CD4-positive, alpha-beta T cell treated with Interleukin-2 at 100 ng/mL for 4 hours (primary cell): ENCODE measurements at regions not wholly inside any gene's neighbourhood (a gene's known extent, or its start where the extent isn't known, plus 50 kb on each side); places are given as distances from the start of the nearest gene placed in this dataset.

Source experiments
- DNase-seq: peaks from one replicate; pipeline ENCODE4 v3.0.0-alpha.2; 2020; ENCODE audit warnings: low spot score

DNA sequence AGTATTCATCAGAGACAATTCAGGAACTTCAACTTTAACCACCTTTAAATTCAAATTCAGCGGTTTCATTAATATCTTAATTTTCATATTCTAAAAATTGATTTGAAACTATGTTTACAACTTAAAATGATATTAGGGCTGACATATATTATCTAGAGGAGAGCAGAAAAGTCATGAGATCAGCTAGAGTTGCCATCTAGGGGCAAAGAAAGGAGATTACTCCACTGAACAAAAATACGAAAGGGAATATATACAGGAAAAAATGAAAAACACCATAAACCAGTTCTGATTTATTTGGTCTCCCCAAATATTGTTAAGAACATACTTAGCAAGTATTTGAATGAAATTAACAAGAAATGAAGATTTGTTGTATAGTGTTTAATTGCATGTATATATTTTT lies 946.3 kb downstream of the DTWD2 start:
- no peak for DNase-seq

DNA sequence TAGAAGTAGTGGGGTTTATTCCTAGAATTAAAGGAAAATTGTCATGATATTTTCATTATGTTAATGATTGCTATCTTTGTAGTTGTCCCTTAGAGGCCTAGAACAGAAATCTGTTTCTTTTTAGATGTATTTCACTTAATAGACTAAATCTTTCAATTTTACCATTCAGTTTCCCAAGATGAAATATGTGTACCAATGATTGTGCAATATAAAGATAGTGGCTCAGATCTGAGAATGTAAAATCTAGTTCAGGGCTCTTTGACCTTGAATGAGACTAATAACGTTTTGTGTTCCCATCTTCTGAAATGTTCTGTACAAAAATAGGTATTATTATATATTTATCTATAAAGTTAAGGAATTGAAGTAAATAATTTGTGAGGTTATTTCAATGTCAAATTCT lies 947.9 kb downstream of the DTWD2 start:
- DNase-seq = no peak

DNA sequence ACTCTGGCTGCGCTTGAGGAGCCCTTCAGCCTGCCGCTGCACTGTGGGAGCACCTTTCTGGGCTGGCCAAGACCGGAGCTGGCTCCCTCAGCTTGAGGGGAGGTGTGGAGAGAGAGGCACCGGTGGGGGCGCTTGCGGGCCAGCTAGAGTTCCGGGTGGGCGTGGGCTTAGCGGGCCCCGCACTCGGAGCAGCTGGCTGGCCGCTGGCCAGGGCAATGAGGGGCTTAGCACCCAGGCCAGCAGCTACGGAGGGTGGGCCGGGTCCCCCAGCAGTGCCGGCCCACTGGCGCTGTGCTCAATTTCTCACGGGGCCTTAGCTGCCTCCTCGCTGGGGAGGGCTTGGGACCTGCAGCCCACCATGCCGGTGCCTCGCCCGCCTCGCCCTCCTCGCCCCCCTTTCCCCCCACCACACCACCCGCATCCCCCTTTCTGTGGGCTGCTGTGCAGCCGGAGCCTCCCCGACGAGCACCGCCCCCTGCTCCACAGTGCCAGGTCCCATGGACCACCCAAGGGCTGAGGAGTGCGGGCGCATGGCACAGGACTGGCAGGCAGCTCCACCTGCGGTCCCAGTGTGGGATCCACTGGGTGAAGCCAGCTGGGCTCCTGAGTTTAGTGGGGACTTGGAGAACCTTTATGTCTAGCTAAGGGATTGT lies 954.5 kb downstream of the DTWD2 start:
- DNase-seq = no peak

DNA sequence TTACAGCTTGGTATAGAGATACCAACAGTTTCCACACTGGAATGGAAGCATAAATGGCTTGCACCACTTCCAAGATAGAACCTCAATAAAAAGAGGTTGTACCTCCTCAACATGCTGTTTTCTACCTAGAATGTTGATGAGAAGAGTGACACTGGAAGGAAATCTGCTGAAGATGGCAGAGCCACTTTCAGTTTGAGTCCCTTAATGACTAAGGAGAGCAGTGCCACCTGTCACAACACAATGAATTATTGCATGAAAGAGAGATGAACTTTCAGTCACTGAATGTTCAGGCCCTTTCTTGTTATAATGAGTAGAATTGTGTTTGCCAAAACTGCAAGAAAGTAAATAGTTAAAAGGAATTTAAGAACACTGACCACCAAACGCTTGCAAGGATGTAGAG lies 958.5 kb downstream of the DTWD2 start:
- no peak for DNase-seq

DNA sequence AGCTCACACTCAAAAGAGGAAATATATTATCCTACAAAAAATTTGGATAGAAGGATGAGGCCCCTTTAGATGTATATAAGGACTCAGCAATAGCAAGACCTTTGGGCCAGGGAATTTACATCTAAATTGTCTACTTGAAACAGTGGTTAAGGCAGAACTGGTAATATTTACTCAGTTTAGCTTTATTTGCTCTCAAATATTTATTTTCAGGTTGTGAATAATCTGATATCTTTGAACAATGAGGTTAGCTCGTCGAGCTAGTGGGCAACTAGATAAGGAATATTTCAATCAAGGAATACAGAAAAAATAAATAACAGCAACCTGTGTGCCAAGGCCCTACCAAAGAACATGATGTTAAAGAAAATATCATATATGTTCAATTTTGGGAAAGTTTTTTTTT lies 966.3 kb downstream of the DTWD2 start:
- no peak for DNase-seq

GRCh38 chr5:118017536-118017935 lies 970.8 kb downstream of the DTWD2 start:
- DNase-seq = no peak

DNA sequence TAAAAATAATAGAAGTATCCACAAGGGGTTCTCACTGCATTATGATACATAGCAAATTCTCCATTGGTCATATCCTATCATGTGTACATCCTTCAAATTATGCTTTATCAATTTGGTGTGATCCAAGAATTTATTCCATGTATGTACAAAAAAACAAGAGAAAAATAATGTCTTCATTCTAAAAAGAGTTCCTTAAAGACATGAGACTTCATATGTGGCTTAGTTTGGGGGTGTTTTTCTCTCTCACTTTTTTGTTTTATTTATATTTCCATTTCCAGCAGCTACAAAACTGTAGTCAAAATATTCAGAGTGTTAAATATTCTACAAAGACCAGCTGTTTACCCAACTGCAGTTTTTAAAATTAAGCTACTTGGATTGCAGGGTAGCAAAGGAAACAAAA lies 972.0 kb downstream of the DTWD2 start:
- DNase-seq = no peak

DNA sequence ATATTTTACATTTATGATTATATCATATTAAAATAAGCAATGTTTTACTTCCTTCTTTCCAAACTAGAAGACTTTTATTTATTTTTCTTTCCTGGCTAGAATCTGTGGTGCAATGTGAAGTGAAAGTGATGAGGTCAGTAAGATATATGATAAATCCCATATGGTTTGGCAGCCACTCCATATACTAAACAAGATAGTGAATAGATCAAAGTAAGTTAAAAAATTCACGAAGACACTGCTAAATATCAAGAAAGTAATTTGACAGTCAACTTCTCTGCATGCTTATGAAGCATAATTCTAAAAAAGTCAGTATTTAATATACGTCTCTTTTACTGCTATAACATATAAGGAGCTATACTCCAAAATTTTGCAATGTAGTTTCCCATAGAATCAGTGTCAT lies 972.8 kb downstream of the DTWD2 start:
- DNase-seq = no peak

GRCh38 chr5:118009741-118010297 lies 978.5 kb downstream of the DTWD2 start:
- DNase-seq = no peak

- DNase-seq = no peak
These were observed 979.6 kb downstream of the DTWD2 start for GRCh38 chr5:118008779-118009178.

- DNase-seq = no peak
These were observed 981.1 kb downstream of the DTWD2 start for GRCh38 chr5:118007262-118007661.

DNA sequence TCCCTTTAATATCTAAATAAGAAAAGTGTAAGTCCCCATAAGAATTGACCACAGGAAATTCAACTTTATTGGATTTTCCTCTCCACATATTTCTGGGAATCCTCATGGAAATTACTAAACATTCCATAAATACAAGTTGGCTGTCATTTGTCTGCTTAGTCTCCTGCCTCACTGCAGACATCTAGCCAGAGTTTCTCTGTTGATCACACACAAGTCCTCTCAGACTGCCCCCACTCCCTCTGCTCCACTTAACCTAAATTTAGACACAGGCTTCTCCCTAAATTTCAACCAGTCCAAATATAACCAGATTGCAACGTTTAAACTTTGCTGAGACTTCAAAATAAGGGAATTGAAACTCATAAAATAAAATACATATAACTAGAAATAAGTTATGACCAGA lies 982.1 kb downstream of the DTWD2 start:
- no peak for DNase-seq

DNA sequence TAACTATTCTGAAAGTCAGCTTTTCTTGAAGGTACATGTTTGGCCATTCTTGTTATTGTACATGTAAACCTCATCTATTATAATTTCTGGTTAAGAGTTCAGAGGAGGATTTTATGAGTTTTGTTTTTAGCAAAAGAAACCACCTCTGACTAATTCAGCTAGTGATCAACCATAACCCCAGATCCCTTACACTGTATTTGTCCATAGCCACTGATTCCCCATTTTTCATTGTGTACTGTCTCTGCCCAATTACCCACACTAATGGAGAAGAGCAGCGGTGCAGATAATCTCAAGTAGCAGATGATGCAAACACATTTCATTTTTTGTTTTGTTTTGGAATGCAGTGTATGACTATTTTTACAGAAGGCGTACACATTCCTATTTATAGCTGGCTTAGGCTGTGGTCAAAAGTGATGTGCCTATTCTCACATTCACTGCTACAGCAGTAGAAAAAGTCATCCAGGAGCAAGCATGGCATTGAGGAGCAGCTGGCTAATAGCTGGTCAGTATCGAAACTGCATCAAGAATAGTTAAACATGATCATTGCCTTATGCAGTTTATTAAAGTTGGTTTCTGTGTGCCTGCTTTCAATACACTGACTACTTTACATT lies 988.3 kb downstream of the DTWD2 start:
- DNase-seq = no peak

DNA sequence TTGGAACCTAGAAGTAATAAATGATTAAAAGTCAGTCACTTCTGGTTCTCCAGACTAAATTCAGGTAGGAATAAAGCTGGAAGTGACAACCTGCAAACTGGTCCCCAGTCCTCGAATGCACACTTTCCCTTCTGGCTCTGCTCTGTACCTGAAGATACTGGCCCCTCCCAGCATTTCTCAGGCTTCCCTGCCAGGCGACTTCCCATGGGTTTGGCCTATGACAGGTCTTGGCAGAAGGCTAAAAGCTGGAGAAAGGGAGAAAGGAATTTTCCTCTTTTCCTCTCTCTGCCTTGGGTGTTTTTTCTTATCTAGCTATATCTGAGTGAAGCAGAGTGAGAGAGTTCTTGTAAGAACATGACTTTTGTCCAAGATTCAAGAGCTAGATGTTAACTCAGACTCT lies 1005.7 kb downstream of the DTWD2 start:
- DNase-seq = no peak

- no peak for DNase-seq
These were observed 1014.6 kb downstream of the DTWD2 start for GRCh38 chr5:117973785-117974184.

DNA sequence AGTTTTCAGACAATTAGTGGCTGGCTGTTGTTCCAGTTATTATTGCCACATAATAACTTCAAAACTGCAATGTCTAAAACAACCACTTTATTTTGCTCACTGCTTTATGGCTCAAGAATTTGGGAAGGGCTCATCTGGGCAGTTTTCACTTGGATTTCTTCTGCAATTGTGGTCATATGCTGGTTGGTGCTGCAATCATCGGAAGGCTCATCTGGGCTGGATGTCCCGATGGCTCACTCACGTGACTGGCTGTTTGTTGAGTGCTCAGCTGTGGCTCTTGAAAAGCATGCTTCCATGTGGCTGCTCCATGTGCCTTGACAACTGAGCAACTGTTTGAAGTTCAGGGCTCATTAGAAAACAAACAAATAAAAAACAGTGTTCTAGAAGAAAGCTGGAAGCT lies 1032.5 kb downstream of the DTWD2 start:
- DNase-seq = no peak

GRCh38 chr5:117954331-117954730 lies 1034.0 kb downstream of the DTWD2 start:
- no peak for DNase-seq

- DNase-seq = no peak
These were observed 1035.1 kb downstream of the DTWD2 start for GRCh38 chr5:117953272-117953671.

DNA sequence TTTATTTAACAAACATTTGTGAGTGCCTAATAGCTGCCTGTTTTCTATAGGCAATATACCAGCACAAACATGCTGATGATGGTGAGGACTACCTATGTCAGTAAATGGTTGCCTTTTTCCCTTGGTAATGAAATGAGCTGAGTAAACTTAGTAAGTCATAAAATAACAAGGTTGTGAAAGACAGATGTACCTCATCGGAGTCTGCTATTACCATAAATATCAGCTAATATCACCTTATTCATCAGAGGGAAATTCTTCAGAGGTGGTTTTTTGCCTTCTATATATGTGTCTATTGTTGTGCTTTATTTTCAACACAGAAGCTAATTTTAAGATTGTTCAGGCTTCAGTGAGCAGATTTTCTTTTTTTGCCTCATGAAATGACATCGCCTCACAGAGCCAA lies 1040.5 kb downstream of the DTWD2 start:
- no peak for DNase-seq

- DNase-seq = no peak
These were observed 1041.2 kb downstream of the DTWD2 start for GRCh38 chr5:117947121-117947520.

GRCh38 chr5:117945258-117945657 lies 1043.1 kb downstream of the DTWD2 start:
- DNase-seq = no peak

DNA sequence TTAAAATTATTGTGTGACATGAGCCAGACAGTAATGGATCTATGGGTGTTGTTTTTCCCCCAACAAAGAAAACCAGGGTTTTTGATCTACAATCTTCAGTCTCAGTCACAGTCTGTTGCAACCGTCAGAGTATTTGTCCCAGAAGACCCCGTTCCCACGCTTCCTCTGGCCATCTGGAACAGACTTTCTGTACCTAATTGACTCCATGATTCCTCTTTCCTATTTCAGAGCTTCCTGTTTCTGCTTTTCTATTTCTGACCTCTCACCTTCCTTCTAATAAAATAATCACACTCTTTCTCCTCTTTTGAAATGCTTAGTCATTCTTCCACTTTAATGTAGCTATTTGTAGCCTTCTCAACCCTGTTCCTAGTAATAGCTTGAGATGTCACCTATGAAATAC lies 1044.8 kb downstream of the DTWD2 start:
- no peak for DNase-seq

GRCh38 chr5:117942861-117943519 lies 1045.4 kb downstream of the DTWD2 start:
- DNase-seq = no peak
